ENCODE measurements at regions not wholly inside any gene's neighbourhood (a gene's known extent, or its start where the extent isn't known, plus 50 kb on each side); places are given as distances from the start of the nearest gene placed in this dataset.

- H3F3A ChIP-seq (ENCODE audit: insufficient read depth, low read length): no peaks in the 10 kb centered on the region
- H3K9me2 ChIP-seq (replicated peaks; ENCODE audit: insufficient read depth, low read length): no peaks in the 10 kb centered on the region
- no peak overlapping the region for H2AFZ ChIP-seq (ENCODE audit: low read length)
- no peaks in the 10 kb centered on the region for H4K20me1 ChIP-seq (ENCODE audit: insufficient read depth, low read length)
- no peak for DNase-seq
- H3K36me3 ChIP-seq (replicated peaks; ENCODE audit: insufficient read depth, low read length): no peaks in the 10 kb centered on the region
- no peak overlapping the region for H3K9ac ChIP-seq (ENCODE audit: low read length)
- TF ChIP-seq EZH2phosphoT487 (IDR thresholded peaks at IDR 0.05; ENCODE audit: low read length): no peak
- no peak for TF ChIP-seq EZH2 (optimal IDR thresholded peaks at IDR 0.05; ENCODE audit: low read depth, low read length)
- no peak for TF ChIP-seq CTCF (IDR thresholded peaks at IDR 0.05; ENCODE audit: low read length)
- no peak overlapping the region for H3K4me3 ChIP-seq (ENCODE audit: low read length)
- H3K4me1 ChIP-seq (ENCODE audit: low read length): no peaks in the 10 kb centered on the region
- no peak overlapping the region for H3K27ac ChIP-seq (ENCODE audit: low read length)
- H3K4me2 ChIP-seq (ENCODE audit: low read depth, low read length): no peak overlapping the region
- H3K9me3 ChIP-seq (replicated peaks; ENCODE audit: insufficient read depth, low read length): no peaks in the 10 kb centered on the region
- no peaks in the 10 kb centered on the region for H3K79me2 ChIP-seq (ENCODE audit: low read length)
- H3K27me3 ChIP-seq (replicated peaks; ENCODE audit: insufficient read depth, low read length): peaks cover 43% of the 10 kb centered on the region
These were observed 220.3 kb upstream of the IER5L start for GRCh38 chr9:129398101-129398960.

GRCh38 chr9:129397335-129397734, 219.3 kb upstream of the IER5L start:
- Histone ChIP-seq H3F3A (ENCODE audit: insufficient read depth, low read length) (no peaks in the 10 kb centered on the region), H3K9me3 (replicated peaks; ENCODE audit: insufficient read depth, low read length) (no peaks in the 10 kb centered on the region), H4K20me1 (ENCODE audit: insufficient read depth, low read length) (no peaks in the 10 kb centered on the region), H3K27me3 (replicated peaks; ENCODE audit: insufficient read depth, low read length) (peaks cover 36% of the 10 kb centered on the region), H3K9ac (ENCODE audit: low read length) (no peak overlapping the region), H3K4me2 (ENCODE audit: low read depth, low read length) (no peak overlapping the region), H3K36me3 (replicated peaks; ENCODE audit: insufficient read depth, low read length) (no peaks in the 10 kb centered on the region), H2AFZ (ENCODE audit: low read length) (no peak overlapping the region), H3K4me1 (ENCODE audit: low read length) (no peaks in the 10 kb centered on the region), H3K27ac (ENCODE audit: low read length) (no peak overlapping the region), H3K9me2 (replicated peaks; ENCODE audit: insufficient read depth, low read length) (no peaks in the 10 kb centered on the region), H3K79me2 (ENCODE audit: low read length) (no peaks in the 10 kb centered on the region), H3K4me3 (ENCODE audit: low read length) (no peak overlapping the region)
- no peak for DNase-seq
- TF ChIP-seq EZH2 (optimal IDR thresholded peaks at IDR 0.05; ENCODE audit: low read depth, low read length): no peak
- no peak for TF ChIP-seq EZH2phosphoT487 (IDR thresholded peaks at IDR 0.05; ENCODE audit: low read length)
- TF ChIP-seq CTCF (IDR thresholded peaks at IDR 0.05; ENCODE audit: low read length): no peak

- no peak overlapping the region for H3K27ac ChIP-seq (ENCODE audit: low read length)
- H3K79me2 ChIP-seq (ENCODE audit: low read length): no peaks in the 10 kb centered on the region
- H3K9ac ChIP-seq (ENCODE audit: low read length): no peak overlapping the region
- no peaks in the 10 kb centered on the region for H3K9me2 ChIP-seq (replicated peaks; ENCODE audit: insufficient read depth, low read length)
- no peaks in the 10 kb centered on the region for H3K36me3 ChIP-seq (replicated peaks; ENCODE audit: insufficient read depth, low read length)
- H3K9me3 ChIP-seq (replicated peaks; ENCODE audit: insufficient read depth, low read length): no peaks in the 10 kb centered on the region
- no peak overlapping the region for H3K4me3 ChIP-seq (ENCODE audit: low read length)
- no peak overlapping the region for H2AFZ ChIP-seq (ENCODE audit: low read length)
- no peak for DNase-seq
- H3K4me1 ChIP-seq (ENCODE audit: low read length): no peaks in the 10 kb centered on the region
- no peak overlapping the region for H3K4me2 ChIP-seq (ENCODE audit: low read depth, low read length)
- H3K27me3 ChIP-seq (replicated peaks; ENCODE audit: insufficient read depth, low read length): peaks cover 33% of the 10 kb centered on the region
- H4K20me1 ChIP-seq (ENCODE audit: insufficient read depth, low read length): no peaks in the 10 kb centered on the region
- TF ChIP-seq EZH2phosphoT487 (IDR thresholded peaks at IDR 0.05; ENCODE audit: low read length) (no peak), CTCF (IDR thresholded peaks at IDR 0.05; ENCODE audit: low read length) (no peak), EZH2 (optimal IDR thresholded peaks at IDR 0.05; ENCODE audit: low read depth, low read length) (no peak)
- H3F3A ChIP-seq (ENCODE audit: insufficient read depth, low read length): no peaks in the 10 kb centered on the region
These were observed 218.3 kb upstream of the IER5L start for GRCh38 chr9:129396365-129396708.

Data from MM.1S (cell line).